ENCODE measurements at regions not wholly inside any gene's neighbourhood (a gene's known extent, or its start where the extent isn't known, plus 50 kb on each side); places are given as distances from the start of the nearest gene placed in this dataset.

DNA sequence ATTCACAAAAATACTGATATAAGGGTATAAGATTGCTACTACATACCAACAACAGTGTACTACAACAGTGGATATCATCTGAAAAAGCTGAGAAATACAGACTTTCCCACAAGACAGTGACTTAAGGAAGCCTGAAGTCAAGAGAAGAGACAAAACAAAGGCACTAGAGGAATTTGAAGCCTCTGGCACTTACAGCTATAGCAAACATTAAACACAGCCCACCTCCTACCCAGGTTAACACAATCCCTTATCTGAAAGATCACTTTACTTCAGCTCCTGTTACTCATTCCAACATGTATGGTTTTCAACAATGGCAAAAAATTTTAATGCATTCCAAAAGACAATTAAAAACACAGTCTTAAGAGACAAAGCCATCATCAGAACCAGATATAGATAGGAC, 388.5 kb downstream of the JRKL start:
- no peak for TF ChIP-seq POLR2AphosphoS5 (IDR thresholded peaks at IDR 0.05)
- TF ChIP-seq, protein P1, sequence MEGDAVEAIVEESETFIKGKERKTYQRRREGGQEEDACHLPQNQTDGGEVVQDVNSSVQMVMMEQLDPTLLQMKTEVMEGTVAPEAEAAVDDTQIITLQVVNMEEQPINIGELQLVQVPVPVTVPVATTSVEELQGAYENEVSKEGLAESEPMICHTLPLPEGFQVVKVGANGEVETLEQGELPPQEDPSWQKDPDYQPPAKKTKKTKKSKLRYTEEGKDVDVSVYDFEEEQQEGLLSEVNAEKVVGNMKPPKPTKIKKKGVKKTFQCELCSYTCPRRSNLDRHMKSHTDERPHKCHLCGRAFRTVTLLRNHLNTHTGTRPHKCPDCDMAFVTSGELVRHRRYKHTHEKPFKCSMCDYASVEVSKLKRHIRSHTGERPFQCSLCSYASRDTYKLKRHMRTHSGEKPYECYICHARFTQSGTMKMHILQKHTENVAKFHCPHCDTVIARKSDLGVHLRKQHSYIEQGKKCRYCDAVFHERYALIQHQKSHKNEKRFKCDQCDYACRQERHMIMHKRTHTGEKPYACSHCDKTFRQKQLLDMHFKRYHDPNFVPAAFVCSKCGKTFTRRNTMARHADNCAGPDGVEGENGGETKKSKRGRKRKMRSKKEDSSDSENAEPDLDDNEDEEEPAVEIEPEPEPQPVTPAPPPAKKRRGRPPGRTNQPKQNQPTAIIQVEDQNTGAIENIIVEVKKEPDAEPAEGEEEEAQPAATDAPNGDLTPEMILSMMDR (IDR thresholded peaks at IDR 0.05) = no peak

Measured in sigmoid colon (tissue), 4 donors.